ENCODE measurements at regions not wholly inside any gene's neighbourhood (a gene's known extent, or its start where the extent isn't known, plus 50 kb on each side); places are given as distances from the start of the nearest gene placed in this dataset.

DNA sequence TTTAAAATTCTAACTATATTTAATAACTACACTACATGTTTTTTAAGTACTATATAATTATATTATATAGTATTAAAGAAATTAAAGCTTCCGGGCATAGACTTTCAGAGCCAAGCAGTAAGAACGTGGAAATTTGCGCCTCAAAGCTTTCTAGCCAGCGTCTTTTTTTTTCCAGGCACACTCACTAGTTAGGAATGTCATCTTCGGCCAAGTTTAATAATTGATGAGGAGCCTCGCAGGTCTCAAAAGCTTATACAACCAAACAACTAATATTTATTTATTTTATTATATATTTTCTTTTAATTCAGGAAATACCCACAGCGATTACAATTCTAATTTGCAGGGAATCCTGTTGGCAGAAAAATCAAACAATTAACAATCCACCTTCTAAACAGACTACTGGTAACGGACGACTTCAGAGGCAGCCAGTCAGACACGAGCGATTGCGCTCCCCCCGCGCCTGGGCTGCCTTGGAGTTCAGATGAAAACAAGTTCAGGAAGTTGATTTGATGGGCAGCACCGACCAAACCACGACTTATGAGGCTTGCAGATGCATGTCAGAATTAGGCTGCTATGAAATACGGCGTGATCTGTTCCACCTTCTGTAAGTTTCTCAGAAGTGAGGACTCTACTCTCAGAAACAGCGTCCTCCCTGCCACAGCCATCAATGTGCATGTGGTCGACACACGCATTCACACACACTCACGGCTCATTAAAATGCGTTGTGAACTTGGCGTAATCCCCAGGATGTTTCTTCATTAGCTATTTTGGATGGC, 431.8 kb upstream of the MGMT start:
- no peak for DNase-seq

DNA sequence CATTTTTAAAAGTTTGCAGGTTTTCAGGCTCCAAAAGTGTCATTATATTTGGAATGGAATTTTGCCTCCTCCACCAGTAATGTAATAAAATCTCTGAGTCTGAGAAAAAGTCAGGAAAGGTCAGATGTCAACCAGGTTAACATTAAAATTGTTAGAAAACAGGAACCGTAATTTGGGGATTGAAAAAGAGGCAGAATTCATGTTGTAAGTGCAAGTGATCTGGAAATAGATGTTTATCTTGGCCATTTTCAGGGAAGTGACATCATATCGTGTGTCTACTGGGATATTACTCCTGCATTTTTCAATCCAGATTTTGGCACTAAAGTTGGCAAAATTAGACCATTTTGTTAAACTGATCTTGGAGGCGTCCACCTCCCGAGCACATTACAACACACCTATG, 428.5 kb upstream of the MGMT start:
- DNase-seq: no peak

DNA sequence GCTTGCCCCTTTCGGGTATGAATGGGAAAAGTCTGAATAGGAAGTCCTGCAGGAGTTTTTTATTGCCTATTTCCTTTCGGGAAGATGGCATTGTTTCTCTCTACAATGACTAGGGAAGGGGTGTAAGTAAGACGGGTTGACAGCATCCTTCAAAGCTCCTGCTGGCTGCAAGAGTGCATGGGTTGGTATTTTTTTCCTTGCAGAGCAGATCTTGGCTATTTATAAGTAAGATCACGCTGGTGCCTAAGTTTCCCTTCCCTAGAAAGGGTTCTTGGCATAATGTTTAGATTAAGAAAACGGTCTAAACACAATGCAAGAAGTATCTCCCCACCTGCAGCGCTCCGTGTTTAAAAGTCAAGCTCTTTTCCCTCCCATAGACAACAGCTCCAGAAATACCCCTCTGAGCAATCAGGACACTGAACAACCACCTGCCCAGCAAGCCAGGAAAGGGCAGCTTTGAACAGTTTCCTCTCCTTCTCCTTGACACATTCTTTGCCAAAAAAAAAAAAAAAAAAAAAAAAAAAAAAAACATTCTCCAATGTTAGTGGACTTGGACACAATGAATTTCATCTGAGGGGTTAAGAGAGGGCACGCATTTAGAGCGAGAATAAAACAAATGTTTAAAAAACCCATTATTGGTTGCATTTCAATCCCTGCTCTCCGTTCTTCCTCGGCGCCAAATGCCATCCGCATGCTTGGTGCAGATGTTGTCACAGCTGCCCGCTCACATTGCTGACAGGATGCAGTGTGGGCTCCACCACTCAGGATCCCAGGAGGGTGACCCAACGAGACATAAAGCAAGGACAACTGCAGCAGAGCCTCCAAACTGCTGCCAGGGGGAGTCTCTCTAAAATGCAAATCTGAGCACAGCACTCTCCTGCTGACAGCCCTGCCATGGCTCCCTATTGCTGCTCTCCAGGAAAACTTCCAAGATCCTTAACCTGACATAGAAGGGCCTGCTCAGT, 427.4 kb upstream of the MGMT start:
- DNase-seq: no peak

DNA sequence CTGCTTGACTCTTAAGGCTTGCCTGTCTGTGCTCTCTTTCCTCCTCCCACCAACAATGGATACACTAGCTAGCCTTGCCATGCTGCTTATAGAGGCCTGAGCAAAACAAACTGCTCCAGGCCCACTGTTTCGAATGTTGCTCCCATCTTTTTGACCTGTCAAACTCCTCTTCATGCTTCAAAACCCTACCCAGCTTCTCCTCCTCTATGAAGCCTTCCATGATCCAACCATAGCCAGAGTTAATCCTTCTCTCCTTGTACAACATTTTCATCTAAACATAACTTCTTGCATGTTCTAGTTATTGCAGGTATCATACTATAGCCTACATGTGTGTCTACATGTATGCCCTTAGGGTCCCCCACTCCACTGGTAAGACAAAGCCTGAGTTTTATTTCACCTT, 426.7 kb upstream of the MGMT start:
- no peak for DNase-seq

DNA sequence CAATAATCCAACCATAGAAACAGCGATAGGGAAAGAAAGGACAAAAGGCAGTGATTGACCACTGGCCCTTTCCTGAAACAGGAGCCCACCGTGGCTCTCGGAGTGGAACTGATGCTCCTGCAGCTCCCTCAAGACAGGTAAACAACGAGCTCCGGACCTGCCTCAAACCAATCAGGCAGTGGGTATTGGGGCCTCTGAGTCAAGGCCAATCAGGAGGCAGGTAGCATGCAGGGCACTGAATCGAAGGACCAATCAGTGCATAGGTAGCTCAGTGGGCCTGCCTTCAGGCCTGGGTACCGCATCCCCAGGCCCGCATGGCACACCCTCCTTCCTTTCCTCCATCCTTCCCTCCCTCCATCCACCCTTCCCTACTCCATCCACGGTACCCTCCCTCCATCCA, 425.1 kb upstream of the MGMT start:
- no peak for DNase-seq

DNA sequence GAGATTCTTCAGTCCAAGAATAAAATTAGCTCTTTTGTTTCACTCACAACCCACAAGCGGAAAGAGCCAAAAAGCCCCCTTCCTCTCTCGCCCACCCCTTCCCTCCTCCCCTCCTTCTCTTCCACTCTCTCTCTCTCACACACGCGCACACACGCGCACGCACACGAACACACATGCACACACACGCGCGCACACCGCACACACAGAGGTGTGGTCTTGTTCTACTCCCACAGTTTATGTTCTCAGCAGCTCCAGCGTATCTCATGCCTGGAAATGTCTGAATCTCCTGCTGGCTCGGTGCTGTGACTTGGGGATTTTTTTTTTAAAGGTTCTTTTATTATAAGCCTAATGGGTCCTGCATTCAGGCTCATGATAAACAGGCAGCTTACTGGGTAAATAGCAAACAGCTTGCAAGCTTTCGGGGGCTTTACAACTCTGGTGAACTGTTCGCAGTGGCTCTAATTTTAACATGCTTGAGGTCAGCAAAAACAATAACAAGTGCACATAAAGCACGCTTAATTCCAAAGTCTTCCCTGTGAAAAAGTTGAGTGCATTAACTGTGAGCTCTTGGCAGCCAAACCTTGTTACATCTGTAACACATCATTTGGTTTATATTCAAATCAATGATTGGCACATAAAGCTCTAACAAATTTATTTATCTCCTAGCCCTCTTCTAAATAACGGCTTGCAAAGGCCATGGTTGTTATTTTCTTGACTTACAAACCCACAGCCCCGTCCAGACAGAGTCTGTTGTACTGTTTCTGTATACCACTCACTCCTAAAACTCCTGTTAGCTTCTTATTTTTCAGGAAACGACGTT, 424.1 kb upstream of the MGMT start:
- DNase-seq: no peak

DNA sequence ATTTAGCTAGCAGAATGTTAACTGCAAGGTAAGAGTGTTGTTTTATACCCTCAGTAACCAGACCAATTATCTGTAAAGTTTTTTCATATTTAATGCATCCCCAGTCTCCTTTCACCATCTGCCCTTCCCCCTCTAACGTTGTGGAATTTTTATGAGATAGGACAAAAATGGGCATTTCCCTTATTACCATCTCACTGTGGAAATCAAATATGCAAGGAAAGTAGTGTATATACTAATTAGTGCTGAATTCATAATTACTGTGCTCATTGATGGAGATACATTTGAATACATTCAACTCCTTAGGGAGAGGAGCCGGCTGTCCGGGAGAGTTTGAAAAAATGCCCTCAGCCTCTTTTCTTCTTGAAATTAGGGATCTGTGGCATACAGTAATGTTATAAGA, 423.4 kb upstream of the MGMT start:
- no peak for DNase-seq

DNA sequence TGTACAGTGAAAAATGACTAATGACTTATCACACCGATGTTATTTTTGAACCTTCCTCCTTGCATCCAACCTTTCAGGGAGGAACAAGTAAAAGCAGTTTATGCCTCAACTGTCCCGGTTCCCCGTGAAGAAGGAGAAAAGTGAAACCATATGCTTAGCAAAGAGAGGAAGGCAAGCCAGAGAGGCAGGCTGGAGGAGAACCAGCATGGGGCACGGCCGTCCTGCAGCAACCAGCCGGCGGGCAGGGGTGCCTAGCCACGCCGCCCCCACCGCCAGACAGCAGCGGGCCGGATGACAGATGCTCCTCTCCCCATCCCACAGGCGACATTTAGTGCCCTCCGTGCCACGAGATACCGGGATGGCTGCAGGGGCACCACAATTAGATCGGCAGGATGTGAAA, 421.4 kb upstream of the MGMT start:
- DNase-seq: no peak

DNA sequence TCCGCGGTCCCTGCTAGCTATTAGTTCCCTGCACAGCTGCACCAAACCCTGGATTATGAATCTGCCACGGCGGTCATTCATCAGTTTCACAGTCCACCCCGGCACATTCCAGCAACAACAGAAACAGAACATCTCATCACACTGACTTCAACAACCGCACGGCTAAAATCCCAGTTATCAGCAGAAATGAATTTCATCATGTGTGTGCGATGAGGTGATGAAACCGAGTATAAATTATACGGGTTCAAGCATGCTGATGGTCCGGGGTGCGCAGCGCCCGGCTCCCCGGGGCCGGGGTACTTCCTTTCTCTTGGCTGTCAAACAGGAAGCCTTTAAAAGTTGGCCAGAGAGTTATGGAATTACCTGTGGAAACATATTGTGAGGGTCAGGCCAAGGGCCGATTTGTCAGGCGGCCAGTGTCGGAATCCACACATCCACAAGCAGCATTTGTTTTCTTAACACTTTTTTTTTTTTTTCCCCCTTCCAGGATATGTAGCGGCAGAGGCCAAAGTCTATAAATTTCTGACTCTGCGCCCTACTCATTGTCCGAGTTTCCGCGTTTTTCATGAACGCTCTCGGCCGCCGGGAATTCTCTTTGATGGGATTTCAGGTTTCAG, 420.9 kb upstream of the MGMT start:
- DNase-seq: no peak

DNA sequence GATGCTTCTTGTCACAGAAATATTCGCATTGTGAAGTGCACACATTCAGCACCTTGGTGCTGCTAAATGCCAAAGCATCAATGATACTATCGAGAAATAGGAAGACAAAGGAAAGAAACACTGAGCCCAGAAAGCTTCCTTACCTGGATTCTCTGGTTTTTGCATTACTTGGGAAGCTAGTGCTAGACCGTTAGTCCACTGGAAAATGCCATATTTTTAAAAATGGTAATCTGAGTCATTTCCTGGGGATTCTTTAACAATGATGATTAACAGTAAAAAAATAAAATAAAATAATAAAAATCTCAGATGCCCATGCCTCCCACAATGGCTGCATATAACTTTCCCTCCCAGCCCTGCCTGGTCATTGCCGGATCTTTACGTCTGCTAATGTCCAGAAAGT, 420.1 kb upstream of the MGMT start:
- DNase-seq: no peak

DNA sequence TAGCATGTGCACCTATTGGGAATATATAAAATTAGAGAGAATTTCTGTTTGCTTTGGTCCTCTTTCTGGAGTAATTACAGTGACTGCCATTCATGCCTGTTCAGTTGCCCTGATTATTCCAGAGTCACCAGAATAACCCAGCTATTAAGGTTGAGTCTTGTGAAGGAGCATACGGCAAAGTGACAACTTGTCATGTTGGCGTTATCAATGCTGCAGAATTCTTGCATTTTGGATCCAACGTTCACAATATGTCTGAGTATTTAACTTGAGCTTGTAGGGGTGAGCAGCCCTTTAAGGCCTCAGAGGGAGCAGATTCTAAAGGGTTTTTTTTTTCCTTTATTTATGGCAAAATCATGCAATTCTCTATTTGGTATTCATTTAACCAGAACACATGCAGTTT, 419.4 kb upstream of the MGMT start:
- DNase-seq: no peak

DNA sequence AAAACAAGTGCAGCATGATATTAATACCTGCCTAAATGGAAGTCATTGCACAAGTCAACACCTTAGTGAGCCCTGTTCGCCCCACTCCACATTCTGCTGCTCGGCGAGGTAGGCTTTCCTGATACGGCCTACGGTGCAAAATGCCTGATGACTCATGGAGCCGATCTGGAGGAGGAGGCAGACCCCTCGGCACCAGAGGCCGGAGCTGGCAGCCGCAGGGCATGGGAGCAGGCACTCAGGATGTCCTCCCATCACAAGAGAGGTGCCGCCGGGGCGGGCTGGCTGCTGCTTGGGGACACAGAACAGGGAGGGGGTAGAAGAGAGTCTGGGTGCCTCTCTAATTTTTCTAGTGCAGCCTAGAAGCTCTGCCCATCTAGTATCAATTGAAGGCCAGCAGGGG, 418.5 kb upstream of the MGMT start:
- DNase-seq: no peak

DNA sequence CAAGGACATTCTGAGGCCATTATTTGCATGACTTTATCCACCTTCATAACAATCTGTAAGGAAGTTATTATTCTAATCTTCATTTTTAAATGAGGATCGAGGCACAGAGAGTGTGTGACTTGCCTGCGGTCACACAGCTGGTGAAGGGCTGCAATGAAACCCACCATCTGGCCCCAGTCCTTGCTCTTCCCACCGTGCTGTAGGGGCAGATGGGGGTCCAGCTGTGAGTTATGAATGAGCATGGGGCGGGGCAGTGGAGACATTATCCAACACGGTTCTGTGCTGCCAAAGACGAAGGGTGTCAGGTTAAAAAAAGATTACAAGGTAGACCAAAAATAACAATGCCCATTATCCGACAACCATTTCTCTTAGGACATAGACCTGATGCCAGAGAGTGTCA, 417.5 kb upstream of the MGMT start:
- DNase-seq: no peak

DNA sequence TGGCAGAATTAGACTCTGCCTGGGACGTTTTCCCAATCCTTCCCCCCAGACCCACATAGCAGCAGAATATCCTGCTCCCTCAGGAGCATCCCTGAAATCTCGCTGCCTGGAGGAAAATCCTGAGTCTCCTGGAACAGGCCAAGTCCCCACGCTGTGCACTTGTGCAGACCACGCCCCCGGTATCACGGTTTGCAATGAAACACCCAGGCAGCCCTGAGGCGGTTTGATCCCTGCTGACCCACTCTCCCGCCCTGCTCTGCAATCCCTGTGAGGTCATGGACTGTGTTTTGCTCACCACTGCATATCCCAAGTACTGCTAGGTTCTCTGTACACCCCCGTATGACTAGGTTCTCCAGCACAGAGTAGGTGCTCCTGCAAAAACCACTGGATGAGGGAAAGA, 411.8 kb upstream of the MGMT start:
- no peak for DNase-seq

DNA sequence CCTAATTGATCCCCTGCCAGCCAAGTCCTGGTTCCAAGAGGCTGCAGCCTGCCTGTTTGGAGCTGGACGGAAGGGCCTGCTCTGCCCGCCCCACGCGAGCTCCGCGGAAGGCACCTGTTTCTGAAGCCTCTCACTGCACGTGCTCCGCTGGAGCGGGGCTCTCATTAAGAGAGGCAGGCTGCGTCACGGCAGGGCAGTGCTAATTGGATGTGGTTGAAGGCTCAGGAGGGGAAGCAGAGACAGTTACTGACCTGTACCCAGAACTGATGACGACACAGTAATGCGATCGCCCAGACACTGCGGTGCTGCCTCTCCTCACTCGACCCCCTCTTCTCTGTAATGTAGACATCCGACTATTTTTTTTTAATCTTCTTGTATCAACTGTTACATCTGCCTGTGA, 411.1 kb upstream of the MGMT start:
- no peak for DNase-seq

DNA sequence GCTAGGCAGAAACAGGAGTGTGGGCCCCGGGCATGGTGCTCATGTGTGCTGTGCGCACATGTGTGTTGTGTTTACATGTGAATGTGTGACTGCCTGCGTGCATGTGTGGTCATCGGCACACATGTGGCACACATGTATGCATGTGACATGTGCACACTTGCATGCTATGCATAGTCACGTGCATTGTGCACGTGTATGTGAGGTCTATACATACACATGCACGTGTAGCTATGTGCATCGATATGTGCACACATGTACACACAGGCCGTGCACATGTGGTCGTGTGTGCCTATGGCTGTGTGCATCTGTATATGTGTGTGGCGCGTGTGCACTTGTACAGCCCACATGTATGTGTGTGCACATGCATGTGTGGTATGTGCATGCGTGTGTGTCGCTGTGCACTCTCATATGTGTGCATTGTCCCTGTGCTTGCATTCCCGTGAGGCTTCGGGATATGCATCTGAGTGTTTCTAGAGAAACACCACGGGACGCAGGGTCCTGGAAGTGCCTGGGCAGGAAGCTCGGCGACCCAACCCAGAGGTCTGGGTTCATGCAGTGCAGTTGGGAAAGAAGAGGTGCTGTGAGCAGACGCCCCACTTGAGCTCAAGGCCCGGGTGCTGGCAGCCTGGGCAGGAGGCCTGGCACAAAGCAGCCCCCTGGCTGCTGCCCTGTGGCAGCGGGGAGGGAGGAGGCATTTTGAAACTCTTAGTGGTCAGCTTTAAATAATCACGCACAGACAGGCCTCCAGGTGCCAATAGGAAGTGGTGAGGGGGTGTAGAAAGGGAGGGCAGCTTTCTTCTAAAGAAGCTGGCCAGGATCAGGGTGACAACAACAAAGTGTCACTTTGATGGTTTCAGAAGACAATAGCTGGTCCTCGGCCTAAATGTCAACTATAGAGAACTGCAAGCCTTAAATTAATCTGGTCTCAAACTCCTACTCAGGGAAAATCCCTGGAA, 410.0 kb upstream of the MGMT start:
- no peak for DNase-seq

DNA sequence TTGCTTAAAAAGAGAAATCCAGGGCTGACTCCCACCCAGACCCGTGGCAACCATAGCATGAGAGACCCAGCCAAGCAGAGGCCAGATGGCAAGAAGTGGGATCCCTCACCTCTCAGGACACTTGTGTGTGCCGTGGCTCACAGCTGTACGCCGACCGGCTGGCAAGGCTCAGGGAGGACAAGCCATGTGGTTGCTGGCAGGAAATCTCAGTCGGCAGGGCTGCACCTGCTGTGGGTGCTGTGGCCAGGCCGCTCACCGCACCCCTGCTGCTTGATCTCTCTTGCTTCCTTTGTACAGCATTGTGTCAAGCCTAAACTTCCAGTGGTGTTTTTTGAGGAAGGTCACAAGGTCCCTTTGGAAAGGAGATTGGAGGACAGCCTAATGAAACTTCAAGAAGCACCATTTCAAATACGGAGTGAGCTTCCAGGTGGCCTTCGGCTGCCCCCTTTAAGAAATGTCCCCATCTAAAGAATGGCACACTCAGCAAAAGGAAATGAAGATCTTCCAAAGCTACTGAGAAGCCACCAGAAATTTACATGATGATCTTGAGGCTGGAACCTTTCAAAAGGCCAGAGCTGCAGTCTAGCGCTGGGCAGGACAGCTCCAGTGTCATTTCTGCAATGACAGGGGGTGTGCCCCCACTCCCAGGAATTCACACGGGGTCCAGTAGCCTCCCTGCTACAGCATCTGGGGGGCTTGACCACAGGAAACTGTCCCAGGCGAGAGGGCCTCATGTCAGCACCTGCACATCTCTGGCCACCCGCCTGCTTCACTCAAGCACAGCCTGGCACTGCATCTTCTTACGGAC, 409.0 kb upstream of the MGMT start:
- no peak for DNase-seq

DNA sequence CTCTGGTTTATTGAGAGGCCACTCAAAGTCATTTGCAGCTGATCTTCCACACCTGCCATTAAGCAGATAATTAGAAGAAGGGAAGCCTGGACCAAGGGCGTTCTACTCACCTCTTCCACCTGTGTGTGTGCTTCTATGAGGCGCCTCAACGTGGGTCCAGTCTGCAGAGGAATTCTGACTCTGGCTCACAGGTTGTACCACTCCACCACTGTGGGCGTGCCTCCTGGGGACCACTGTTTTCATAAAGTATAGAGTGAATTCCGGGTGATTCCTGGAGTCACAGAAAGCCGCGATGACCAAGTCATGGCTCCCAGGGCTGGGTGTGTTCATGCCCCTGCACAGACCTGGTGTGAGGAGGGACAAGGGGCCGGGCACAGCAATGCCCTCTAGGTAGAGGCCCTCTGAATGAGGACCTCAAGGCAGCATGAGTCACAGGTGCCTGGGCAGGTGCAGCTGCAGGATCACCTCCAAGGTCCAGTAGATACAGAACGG, 408.3 kb upstream of the MGMT start:
- no peak for DNase-seq

DNA sequence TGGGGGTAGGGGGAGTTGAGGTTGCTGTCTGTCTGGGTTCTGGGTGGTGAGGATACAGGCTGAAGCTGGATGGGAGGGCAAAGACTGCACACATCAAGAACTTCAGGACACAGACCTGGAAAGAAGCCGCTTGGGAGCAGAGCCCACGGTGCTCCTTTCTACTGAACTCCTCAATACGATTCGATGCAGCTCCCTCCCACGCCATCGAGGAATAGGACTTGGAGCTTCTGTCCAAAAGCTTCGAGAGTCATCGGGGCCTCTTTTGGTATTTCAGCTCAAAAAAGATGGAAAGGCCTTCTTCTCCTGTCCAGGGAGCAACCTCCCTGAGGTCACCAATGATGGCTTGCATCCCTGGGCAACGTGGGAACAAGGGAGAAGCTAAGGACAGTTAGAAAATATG, 407.1 kb upstream of the MGMT start:
- no peak for DNase-seq

DNA sequence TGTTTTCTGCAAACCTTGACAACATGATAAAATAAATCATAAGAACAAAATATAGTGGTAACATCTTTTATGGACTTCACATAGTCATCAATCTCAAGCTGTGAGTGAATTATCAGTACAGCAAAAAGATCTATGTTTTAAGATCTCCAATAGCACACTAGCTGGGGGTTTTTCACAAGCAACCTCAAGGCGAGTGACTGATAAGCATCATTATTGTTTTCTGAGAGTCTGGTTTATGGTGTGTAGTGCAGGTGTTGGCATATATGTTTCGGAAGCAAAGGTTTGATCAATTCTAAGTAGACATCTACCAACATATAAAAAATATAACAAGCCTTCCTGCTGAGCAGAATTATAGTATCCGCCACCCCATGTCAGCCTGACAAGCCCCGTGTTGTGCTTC, 403.8 kb upstream of the MGMT start:
- no peak for DNase-seq

DNA sequence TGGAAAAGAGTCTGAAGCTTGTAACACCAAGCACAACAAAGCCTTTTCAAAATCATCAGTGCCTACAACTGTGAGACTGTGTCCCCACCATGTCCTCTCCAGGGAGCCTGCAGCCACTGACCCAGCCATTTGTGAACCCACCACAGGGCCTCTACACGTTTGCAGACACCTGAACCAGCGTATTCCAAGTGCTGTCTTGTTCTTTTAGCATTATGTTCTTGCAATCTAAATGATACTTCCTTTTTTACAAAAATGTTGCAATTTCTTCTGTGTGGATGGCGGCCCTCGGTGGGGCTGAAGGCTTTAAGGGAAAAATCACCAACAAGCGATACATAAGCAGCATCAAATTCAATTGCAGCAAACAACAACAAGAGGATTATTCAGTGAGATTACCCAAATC, 403.2 kb upstream of the MGMT start:
- no peak for DNase-seq
